ENCODE measurements at regions not wholly inside any gene's neighbourhood (a gene's known extent, or its start where the extent isn't known, plus 50 kb on each side); places are given as distances from the start of the nearest gene placed in this dataset.

- peaks cover 0 to 7% (median 4%) of the 10 kb centered on the region in 7 donors for H3K9me3 Mint-ChIP-seq
- TF ChIP-seq CTCF (IDR thresholded peaks at IDR 0.05), result no peak
Observed at GRCh38 chr7:33774762-33775523, 130.4 kb upstream of the BMPER start.

GRCh38 chr7:33775790-33776189 lies 129.5 kb upstream of the BMPER start:
- Mint-ChIP-seq H3K36me3 (no peaks in the 10 kb centered on the region), H3K9me3 (peaks cover 0 to 8% (median 4%) of the 10 kb centered on the region in 7 donors), H3K4me3 (no peak overlapping the region), H3K27ac (no peak overlapping the region), H3K27me3 (ENCODE audit: low read depth in 3 of 3) (peaks cover 0 to 5% (median 4%) of the 10 kb centered on the region in 3 donors), H3K4me1 (no peaks in the 10 kb centered on the region)
- no peak overlapping the region for H2AFZ ChIP-seq (ENCODE audit: insufficient read depth, low read depth, low read length, poor library complexity, severe bottlenecking)
- H4K20me1 ChIP-seq (ENCODE audit: insufficient read depth, low read length), result no peaks in the 10 kb centered on the region
- H3K27me3 ChIP-seq (ENCODE audit: control insufficient read depth in 2 of 2, insufficient read depth in 2 of 2, low read length in 2 of 2), result no peaks in the 10 kb centered on the region
- no peak overlapping the region for H3K27ac ChIP-seq (ENCODE audit: low read depth in 1 of 2, low read length in 2 of 2)
- H3K4me2 ChIP-seq (replicated peaks; ENCODE audit: extremely low read depth, low read length, poor library complexity, severe bottlenecking), result no peak overlapping the region
- TF ChIP-seq CTCF (IDR thresholded peaks at IDR 0.05), result no peak
- no peak overlapping the region for H3K9ac ChIP-seq (ENCODE audit: insufficient read depth, low read length, poor library complexity, severe bottlenecking)
- no peak overlapping the region for H3K4me3 ChIP-seq (replicated peaks in 1 of 3; ENCODE audit: low read depth in 2 of 3, low read length in 3 of 3)
- 80% methylated on average over 3 of the region's 4 CpGs for whole genome bisulfite sequencing (ENCODE audit: insufficient coverage)
- intact Hi-C loops (cut with micrococcal nuclease), result no loop called here
- H3K4me1 ChIP-seq (ENCODE audit: control insufficient read depth in 1 of 2, insufficient read depth in 2 of 2, low read length in 2 of 2), result no peaks in the 10 kb centered on the region
- H3K9me3 ChIP-seq (replicated peaks in 1 of 2; ENCODE audit: control insufficient read depth in 1 of 2, insufficient read depth in 1 of 2, low read length in 2 of 2), result no peaks in the 10 kb centered on the region
- no peaks in the 10 kb centered on the region for H3K36me3 ChIP-seq (replicated peaks in 1 of 2; ENCODE audit: control insufficient read depth in 1 of 2, insufficient read depth in 2 of 2, low read length in 2 of 2)
- DNase-seq, result no peak
- no peaks in the 10 kb centered on the region for H3K79me2 ChIP-seq (ENCODE audit: insufficient read depth, low read length)

More at GRCh38 chr7:33774762-33775523, 130.4 kb upstream of the BMPER start:
- H3K4me2 ChIP-seq (replicated peaks; ENCODE audit: extremely low read depth, low read length, poor library complexity, severe bottlenecking), result no peak overlapping the region
- H4K20me1 ChIP-seq (ENCODE audit: insufficient read depth, low read length), result no peaks in the 10 kb centered on the region
- H3K79me2 ChIP-seq (ENCODE audit: insufficient read depth, low read length), result no peaks in the 10 kb centered on the region
- no peaks in the 10 kb centered on the region for H3K27me3 ChIP-seq (ENCODE audit: control insufficient read depth in 2 of 2, insufficient read depth in 2 of 2, low read length in 2 of 2)
- H3K9ac ChIP-seq (ENCODE audit: insufficient read depth, low read length, poor library complexity, severe bottlenecking), result no peak overlapping the region
- no peak overlapping the region for H2AFZ ChIP-seq (ENCODE audit: insufficient read depth, low read depth, low read length, poor library complexity, severe bottlenecking)
- H3K36me3 ChIP-seq (replicated peaks in 1 of 2; ENCODE audit: control insufficient read depth in 1 of 2, insufficient read depth in 2 of 2, low read length in 2 of 2), result no peaks in the 10 kb centered on the region
- intact Hi-C loops (cut with micrococcal nuclease), result no loop called here
- whole genome bisulfite sequencing (ENCODE audit: insufficient coverage), result 66% methylated on average over 2 of the region's 6 CpGs
- H3K4me3 ChIP-seq (replicated peaks in 1 of 3; ENCODE audit: low read depth in 2 of 3, low read length in 3 of 3), result no peak overlapping the region
- H3K4me1 ChIP-seq (ENCODE audit: control insufficient read depth in 1 of 2, insufficient read depth in 2 of 2, low read length in 2 of 2), result no peaks in the 10 kb centered on the region
- Mint-ChIP-seq H3K4me1 (no peaks in the 10 kb centered on the region), H3K36me3 (no peaks in the 10 kb centered on the region), H3K27me3 (ENCODE audit: low read depth in 3 of 3) (peaks cover 0 to 4% (median 4%) of the 10 kb centered on the region in 3 donors), H3K27ac (no peak overlapping the region), H3K4me3 (no peak overlapping the region)
- H3K27ac ChIP-seq (ENCODE audit: low read depth in 1 of 2, low read length in 2 of 2), result no peak overlapping the region
- H3K9me3 ChIP-seq (replicated peaks in 1 of 2; ENCODE audit: control insufficient read depth in 1 of 2, insufficient read depth in 1 of 2, low read length in 2 of 2), result no peaks in the 10 kb centered on the region
- no peak for DNase-seq
